GM18951 (cell line): ENCODE measurements at regions not wholly inside any gene's neighbourhood (a gene's known extent, or its start where the extent isn't known, plus 50 kb on each side); places are given as distances from the start of the nearest gene placed in this dataset.
"Not testable (repeated sequence)": the region's sequence is repeated elsewhere in the genome, so short reads cannot be mapped to it uniquely, and the experiment has no call there.

Source experiments
- POLR2A ChIP-seq: IDR thresholded peaks from 4 replicates; pipeline ENCODE4 v1.6.1; 2011; ENCODE audit warnings: mild to moderate bottlenecking; ENCODE audit not compliant: insufficient read length, insufficient read depth; ENCODE audit errors: extremely low read depth
- in situ Hi-C: fragments of 300-500 bp; cut with MboI; formaldehyde crosslinking; loops from one replicate; pipeline ENCODE4 v1.12.0; 2022; ENCODE audit warnings: low sequenced_read_pairs, mixed read lengths, inconsistent platforms; ENCODE audit not compliant: unreplicated experiment

DNA sequence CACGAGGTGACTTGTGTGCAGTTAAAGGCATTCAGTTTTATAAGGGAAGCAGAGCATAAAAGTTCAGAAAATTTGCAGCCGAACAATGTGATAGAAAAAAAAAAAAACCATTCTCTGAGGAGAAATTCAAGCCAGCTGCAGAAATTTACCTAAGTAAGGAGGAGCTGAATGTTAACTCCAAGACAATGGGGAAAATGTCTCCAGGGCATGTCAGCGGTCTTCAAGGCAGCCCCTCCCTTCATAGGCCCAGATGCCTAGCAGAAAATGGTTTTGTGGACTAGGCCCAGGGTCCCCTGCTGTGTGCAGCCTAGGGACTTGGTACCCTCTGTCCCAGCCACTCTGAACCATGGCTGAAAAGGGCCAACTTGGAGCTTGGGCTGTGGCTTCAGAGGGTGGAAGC is 1764.0 kb downstream of the C4orf33 start:
- in situ Hi-C loops = no loop called here
- TF ChIP-seq POLR2A = no peak

DNA sequence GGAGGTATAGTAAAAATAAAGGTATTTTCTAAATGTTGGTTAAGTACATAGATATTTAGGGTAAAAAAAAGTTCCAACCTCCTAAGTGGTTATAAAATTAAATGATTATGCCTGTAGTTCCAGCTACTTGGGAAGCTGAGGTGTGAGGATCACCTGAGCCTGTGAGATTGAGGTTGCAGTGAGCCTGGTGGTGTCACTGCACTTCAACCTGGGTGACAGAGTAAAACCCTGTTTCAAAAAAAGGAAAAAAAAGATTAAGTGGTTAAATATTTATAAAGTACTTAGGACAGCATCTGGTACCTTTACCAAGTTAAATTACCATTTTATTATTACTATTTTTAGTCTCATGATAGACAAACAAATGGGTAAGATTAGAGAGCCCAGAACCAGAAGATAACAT is 1801.0 kb downstream of the C4orf33 start:
- in situ Hi-C loops = no loop called here

DNA sequence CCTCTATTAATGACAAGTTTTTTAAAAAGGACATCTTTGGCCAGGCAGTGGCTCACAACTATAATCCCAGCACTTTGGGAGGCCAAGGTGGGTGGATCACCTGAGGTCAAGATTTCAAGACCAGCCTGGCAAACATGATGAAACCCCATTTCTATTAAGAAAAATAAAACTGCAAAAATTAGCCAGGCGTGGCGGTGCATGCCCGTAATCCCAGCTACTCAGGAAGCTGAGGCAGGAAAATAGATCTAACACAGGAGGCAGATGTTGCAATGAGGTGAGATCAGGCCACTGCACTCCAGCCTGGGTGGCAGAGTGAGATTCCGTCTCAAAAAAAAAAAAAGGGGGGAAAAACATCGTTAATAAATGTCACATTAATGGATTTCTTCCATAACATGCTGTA is 1805.4 kb downstream of the C4orf33 start:
- TF ChIP-seq POLR2A = no peak
- in situ Hi-C loops = no loop called here

More for the DNA sequence above, 1801.0 kb downstream of the C4orf33 start:
- TF ChIP-seq POLR2A = no peak

DNA sequence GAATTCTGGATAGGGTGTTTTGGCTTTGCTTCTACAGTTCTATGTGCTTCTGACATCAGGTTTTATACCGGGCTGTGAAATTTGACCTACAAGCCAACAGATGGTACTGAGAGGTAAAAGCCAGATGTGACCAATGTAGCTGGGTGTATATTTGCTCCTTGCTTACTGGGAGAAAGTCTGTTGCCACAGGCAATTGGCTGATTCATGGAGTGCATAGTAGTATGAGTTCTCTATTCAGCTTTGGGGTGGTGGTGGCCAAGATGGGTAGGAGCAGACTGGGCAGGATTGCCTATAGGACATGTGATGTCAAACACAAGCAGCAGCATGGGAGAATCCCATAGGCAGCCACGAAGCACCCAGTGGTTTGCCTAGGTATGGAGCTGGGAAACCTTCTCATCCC is 1827.0 kb downstream of the C4orf33 start:
- TF ChIP-seq POLR2A = no peak
- in situ Hi-C loops = no loop called here

DNA sequence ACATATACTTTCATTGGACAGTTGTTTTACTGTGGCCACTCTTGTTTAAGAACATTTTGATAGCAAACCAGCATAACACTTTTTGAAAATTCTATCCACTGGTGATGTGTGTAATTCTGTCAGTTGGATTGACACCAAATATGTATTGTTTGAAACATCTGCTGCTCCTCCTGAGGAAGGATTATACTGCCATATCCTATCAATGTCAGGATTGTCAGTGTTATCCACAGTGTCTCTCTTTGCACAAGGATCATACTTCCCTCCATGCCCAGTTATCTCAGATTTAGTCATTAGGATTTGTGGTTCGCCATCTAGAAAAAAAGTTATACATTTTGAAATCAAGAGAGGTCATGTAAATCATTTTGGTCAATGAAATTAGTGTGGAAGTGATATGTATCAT is 1859.6 kb downstream of the C4orf33 start:
- in situ Hi-C loops = no loop called here
- no peak for TF ChIP-seq POLR2A

DNA sequence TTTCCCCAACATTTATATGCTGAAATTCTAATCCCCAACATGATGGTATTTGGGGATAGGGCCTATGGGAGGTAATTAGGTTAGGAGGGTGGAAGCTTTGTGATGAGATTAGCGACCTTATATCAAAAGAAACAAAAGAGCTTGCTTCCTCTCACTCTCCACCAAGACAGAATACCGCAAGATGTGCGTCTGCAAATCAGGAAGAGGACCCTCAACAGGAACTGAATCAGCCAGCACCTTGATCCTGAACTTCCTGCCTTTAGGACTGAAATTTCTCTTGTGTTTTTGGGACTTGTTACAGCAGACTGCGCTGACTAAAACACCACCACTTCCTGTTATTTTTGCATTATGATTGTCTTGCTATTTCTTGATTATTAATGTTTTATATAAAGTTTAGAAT is 1889.4 kb downstream of the C4orf33 start:
- in situ Hi-C loops = no loop called here
- TF ChIP-seq POLR2A = no peak

DNA sequence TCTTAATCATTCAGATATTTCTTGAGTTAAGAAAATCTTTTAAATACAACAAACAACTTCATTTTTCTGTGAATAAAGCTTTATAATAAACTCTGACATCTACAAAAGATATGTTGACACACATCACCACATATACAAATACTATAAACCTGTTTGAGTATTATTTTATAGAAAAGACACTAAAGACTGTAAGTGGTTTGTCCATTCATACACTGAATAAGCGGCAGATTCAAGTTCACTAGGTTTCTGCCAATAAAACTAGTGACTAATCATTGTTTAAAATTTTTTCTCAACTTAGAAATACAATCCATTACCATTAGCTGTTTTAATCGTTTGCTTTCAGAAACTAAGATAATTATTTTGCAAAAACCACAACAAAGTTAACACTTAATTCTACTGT is 1900.0 kb downstream of the C4orf33 start:
- no peak for TF ChIP-seq POLR2A
- in situ Hi-C loops = no loop called here

DNA sequence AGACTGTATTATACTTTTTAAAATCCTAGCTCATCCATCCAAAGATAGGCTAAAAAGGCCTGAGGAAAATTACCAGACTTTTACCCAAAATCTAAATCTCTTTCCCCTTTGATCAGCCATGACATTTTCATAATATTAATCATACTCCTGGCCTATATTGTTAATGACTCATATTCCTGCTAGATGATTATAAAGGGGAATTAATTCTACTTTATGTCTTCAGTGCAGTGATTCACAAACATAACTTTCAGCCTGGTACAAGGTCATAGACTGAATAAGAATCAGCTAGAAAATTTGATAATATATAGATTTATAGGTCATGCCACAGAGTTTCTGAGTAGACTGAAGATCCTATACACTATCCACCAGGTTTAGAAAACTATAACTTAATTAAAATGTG is 1905.4 kb downstream of the C4orf33 start:
- in situ Hi-C loops = no loop called here
- no peak for TF ChIP-seq POLR2A

DNA sequence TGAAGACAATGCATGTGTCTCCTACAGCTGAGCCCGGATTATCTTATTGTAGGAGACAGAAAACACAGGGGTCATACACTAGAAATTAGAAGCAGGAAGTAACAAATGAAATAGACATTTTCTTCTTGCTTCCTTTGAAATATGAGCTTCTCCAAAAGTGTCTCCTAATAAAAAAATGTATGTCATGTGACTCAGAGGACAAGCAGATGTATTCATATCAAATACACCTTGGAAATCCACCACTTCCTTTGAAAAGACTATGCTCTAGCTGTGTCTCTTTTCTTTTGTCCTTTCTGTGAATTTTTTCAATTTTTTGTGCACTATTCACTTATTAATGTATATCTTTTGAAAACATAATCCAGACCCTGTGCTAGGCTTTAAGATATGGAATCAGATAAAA is 1906.2 kb downstream of the C4orf33 start:
- no peak for TF ChIP-seq POLR2A
- in situ Hi-C loops = no loop called here

DNA sequence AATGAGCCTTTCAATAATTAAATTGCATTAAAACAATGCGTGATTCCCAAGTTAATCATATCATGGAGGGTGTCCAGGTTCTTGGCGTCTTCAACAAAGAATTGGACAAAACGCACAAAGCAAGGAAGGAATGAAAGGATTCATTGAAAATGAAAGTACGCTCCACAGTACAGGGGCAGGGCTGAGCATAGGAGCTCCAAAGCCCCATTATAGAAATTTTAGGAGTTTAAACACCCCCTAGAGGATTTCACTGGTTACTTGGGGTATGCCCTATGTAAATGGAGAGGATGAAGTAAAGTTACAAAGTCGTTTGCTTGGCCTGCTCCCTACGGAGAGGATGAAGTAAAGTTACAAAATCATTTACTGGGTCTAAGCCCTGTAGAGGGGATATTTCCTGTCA is 1910.4 kb downstream of the C4orf33 start:
- in situ Hi-C loops = no loop called here
- no peak for TF ChIP-seq POLR2A

DNA sequence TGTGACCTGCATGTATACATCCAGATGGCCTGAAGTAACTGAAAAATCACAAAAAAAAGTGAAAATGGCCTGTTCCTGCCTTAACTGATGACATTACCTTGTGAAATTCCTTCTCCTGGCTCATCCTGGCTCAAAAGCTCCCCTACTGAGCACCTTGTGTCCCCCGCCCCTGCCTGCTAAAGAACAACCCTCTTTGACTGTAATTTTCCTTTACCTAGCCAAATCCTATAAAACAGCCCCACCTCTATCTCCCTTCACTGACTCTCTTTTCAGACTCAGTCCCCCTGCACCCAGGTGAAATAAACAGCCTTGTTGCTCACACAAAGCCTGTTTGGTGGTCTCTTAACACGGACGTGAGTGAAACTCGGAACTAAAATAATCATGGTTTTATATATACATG is 1916.0 kb downstream of the C4orf33 start:
- in situ Hi-C loops = not testable (repeated sequence)

DNA sequence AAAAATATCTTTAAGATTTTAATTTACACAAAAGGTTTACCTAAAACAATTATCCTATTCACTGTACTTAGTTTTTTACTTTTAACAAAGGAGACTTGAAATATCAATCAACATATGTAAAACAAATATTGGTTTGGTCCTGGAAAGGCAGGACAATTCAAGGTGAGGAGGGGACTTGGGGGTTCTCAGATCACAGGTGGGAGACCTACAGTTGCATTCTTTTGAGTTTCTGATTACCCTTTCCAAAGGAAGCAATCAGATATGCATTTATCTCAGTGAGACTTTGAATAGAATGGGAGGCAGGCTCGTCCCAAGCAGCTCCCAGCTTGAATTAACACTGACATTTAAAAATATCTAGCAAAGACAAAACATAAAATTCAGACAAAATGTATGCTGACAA is 1917.3 kb downstream of the C4orf33 start:
- no peak for TF ChIP-seq POLR2A
- in situ Hi-C loops = no loop called here

DNA sequence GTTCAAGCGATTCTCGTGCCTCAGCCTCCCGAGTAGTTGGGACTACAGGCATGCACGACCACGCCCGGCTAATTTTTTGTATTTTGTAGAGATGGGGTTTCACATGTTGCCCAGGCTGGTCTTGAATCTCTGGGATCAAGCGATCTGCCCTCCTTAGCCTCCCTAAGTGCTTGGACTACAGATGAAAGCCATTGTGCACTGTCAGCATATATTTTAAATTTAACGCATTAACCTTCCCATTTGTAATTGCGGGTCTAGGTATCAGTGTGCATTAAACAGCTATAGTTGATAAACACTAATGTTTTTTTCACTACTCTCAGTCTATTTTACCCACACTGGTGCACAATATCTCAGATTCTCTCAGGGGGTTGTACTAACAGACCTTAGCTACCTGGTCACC is 1930.8 kb downstream of the C4orf33 start:
- no peak for TF ChIP-seq POLR2A
- in situ Hi-C loops = no loop called here

DNA sequence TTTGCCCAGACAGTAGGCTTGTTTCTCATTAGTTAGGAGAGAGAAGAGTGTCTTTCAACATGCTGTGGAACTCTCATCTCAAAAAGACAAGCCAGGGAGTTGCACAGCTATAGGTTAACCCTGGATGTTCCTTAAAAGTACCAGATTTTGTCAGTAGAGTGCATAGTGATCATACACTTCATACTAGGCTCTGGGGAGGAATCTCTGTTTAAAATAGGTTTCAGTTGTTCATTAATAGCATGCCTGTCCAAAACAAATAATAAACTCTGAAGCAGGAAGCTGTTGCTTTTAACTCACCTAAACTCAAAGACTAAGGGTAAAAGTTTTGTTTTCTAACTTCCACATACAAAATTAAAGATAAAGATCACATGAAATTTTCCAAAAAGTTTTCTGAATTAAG is 1948.4 kb downstream of the C4orf33 start:
- TF ChIP-seq POLR2A = no peak

DNA sequence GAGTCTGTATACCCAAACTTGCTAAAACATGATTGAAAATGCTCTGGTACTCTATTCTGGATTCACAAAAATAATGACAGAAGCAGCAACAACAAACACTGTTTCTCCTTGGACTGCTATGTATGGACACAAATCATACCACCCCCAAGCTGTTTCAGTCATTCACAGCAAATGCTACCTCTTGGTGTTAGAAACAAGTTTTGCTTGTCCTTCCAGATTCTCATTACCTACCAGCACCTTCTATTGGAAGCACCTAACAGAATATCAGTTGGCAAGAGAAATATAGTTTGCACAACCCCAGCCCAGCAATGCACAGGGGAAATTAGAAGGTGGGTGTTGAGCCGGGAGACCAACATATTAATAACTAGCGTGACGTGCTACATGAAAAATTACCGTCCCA is 1950.9 kb downstream of the C4orf33 start:
- in situ Hi-C loops = no loop called here
- no peak for TF ChIP-seq POLR2A

More for the DNA sequence above, 1948.4 kb downstream of the C4orf33 start:
- in situ Hi-C loops = no loop called here
